Mucosa of stomach (tissue), 1 donor: ENCODE measurements at regions not wholly inside any gene's neighbourhood (a gene's known extent, or its start where the extent isn't known, plus 50 kb on each side); places are given as distances from the start of the nearest gene placed in this dataset.

Experiments
- H3K27me3 ChIP-seq: one replicate; pipeline ENCODE4 v1.7.0; 2013; ENCODE audit warnings: mild to moderate bottlenecking, low read length; ENCODE audit not compliant: control insufficient read depth, insufficient read depth
- H3K36me3 ChIP-seq: one replicate; pipeline ENCODE4 v1.7.0; 2013; ENCODE audit warnings: low read length; ENCODE audit not compliant: control insufficient read depth, insufficient read depth
- H3K4me1 ChIP-seq: one replicate; pipeline ENCODE4 v1.7.0; 2013; ENCODE audit warnings: mild to moderate bottlenecking, low read length; ENCODE audit not compliant: control insufficient read depth, insufficient read depth
- H3K4me3 ChIP-seq: one replicate; pipeline ENCODE4 v1.7.0; 2013; ENCODE audit warnings: low read length
- H3K9ac ChIP-seq: one replicate; pipeline ENCODE4 v1.7.0; 2013; ENCODE audit warnings: mild to moderate bottlenecking, low read length, moderate library complexity
- H3K9me3 ChIP-seq: one replicate; pipeline ENCODE4 v1.7.0; 2013; ENCODE audit warnings: mild to moderate bottlenecking, low read length, moderate library complexity; ENCODE audit not compliant: control insufficient read depth
- donor health status: Pancreatic carcinoma.

GRCh38 chr4:180456928-180457327 is 1786.3 kb upstream of the TENM3 start:
- Histone ChIP-seq H3K9me3 (no peaks in the 10 kb centered on the region), H3K9ac (no peak overlapping the region), H3K27me3 (no peaks in the 10 kb centered on the region), H3K36me3 (no peaks in the 10 kb centered on the region), H3K4me3 (no peak overlapping the region), H3K4me1 (no peaks in the 10 kb centered on the region)

- no peaks in the 10 kb centered on the region for H3K27me3 ChIP-seq
- no peaks in the 10 kb centered on the region for H3K9me3 ChIP-seq
- no peaks in the 10 kb centered on the region for H3K36me3 ChIP-seq
- no peak overlapping the region for H3K4me3 ChIP-seq
- no peaks in the 10 kb centered on the region for H3K4me1 ChIP-seq
- H3K9ac ChIP-seq, result no peak overlapping the region
Measured at GRCh38 chr4:180462116-180462515, 1781.1 kb upstream of the TENM3 start.

GRCh38 chr4:180465364-180465763 is 1777.8 kb upstream of the TENM3 start:
- Histone ChIP-seq H3K9ac (no peak overlapping the region), H3K4me1 (no peaks in the 10 kb centered on the region), H3K27me3 (no peaks in the 10 kb centered on the region), H3K4me3 (no peak overlapping the region), H3K36me3 (no peaks in the 10 kb centered on the region), H3K9me3 (no peaks in the 10 kb centered on the region)

- Histone ChIP-seq H3K9me3 (no peaks in the 10 kb centered on the region), H3K4me1 (no peaks in the 10 kb centered on the region), H3K27me3 (no peaks in the 10 kb centered on the region), H3K36me3 (no peaks in the 10 kb centered on the region), H3K4me3 (no peak overlapping the region), H3K9ac (no peak overlapping the region)
Measured at GRCh38 chr4:180483036-180483435, 1760.2 kb upstream of the TENM3 start.

GRCh38 chr4:180485407-180485806 is 1757.8 kb upstream of the TENM3 start:
- Histone ChIP-seq H3K9ac (no peak overlapping the region), H3K36me3 (no peaks in the 10 kb centered on the region), H3K27me3 (no peaks in the 10 kb centered on the region), H3K4me1 (no peaks in the 10 kb centered on the region), H3K9me3 (no peaks in the 10 kb centered on the region), H3K4me3 (no peak overlapping the region)

- H3K4me1 ChIP-seq, result no peaks in the 10 kb centered on the region
- no peaks in the 10 kb centered on the region for H3K27me3 ChIP-seq
- no peak overlapping the region for H3K9ac ChIP-seq
- no peaks in the 10 kb centered on the region for H3K9me3 ChIP-seq
- no peaks in the 10 kb centered on the region for H3K36me3 ChIP-seq
- no peak overlapping the region for H3K4me3 ChIP-seq
Measured at GRCh38 chr4:180486342-180486741, 1756.9 kb upstream of the TENM3 start.

GRCh38 chr4:180489787-180490186 is 1753.4 kb upstream of the TENM3 start:
- Histone ChIP-seq H3K36me3 (no peaks in the 10 kb centered on the region), H3K27me3 (no peaks in the 10 kb centered on the region)

GRCh38 chr4:180491210-180491609 is 1752.0 kb upstream of the TENM3 start:
- no peaks in the 10 kb centered on the region for H3K9me3 ChIP-seq
- no peaks in the 10 kb centered on the region for H3K4me1 ChIP-seq
- no peaks in the 10 kb centered on the region for H3K27me3 ChIP-seq
- H3K4me3 ChIP-seq, result no peak overlapping the region
- no peaks in the 10 kb centered on the region for H3K36me3 ChIP-seq
- no peak overlapping the region for H3K9ac ChIP-seq

More at GRCh38 chr4:180489787-180490186, 1753.4 kb upstream of the TENM3 start:
- H3K4me3 ChIP-seq, result no peak overlapping the region
- H3K9ac ChIP-seq, result no peak overlapping the region
- no peaks in the 10 kb centered on the region for H3K9me3 ChIP-seq
- H3K4me1 ChIP-seq, result no peaks in the 10 kb centered on the region

GRCh38 chr4:180493299-180493698 is 1749.9 kb upstream of the TENM3 start:
- H3K9me3 ChIP-seq, result no peaks in the 10 kb centered on the region
- no peak overlapping the region for H3K9ac ChIP-seq
- no peaks in the 10 kb centered on the region for H3K27me3 ChIP-seq
- no peaks in the 10 kb centered on the region for H3K4me1 ChIP-seq
- H3K36me3 ChIP-seq, result no peaks in the 10 kb centered on the region
- no peak overlapping the region for H3K4me3 ChIP-seq

GRCh38 chr4:180500154-180500553 is 1743.0 kb upstream of the TENM3 start:
- Histone ChIP-seq H3K4me3 (no peak overlapping the region), H3K36me3 (no peaks in the 10 kb centered on the region), H3K27me3 (no peaks in the 10 kb centered on the region)

GRCh38 chr4:180512801-180513475 is 1730.3 kb upstream of the TENM3 start:
- Histone ChIP-seq H3K4me3 (no peak overlapping the region), H3K27me3 (no peaks in the 10 kb centered on the region), H3K4me1 (no peaks in the 10 kb centered on the region), H3K36me3 (no peaks in the 10 kb centered on the region), H3K9me3 (no peaks in the 10 kb centered on the region), H3K9ac (no peak overlapping the region)

More at GRCh38 chr4:180500154-180500553, 1743.0 kb upstream of the TENM3 start:
- Histone ChIP-seq H3K4me1 (no peaks in the 10 kb centered on the region), H3K9me3 (no peaks in the 10 kb centered on the region), H3K9ac (no peak overlapping the region)

- no peaks in the 10 kb centered on the region for H3K9me3 ChIP-seq
- H3K36me3 ChIP-seq, result no peaks in the 10 kb centered on the region
- H3K4me1 ChIP-seq, result no peaks in the 10 kb centered on the region
- no peaks in the 10 kb centered on the region for H3K27me3 ChIP-seq
- H3K9ac ChIP-seq, result no peak overlapping the region
- no peak overlapping the region for H3K4me3 ChIP-seq
Measured at GRCh38 chr4:180518906-180519305, 1724.3 kb upstream of the TENM3 start.

GRCh38 chr4:180521181-180521580 is 1722.0 kb upstream of the TENM3 start:
- H3K9me3 ChIP-seq, result no peaks in the 10 kb centered on the region
- H3K27me3 ChIP-seq, result no peaks in the 10 kb centered on the region
- H3K9ac ChIP-seq, result no peak overlapping the region
- H3K36me3 ChIP-seq, result no peaks in the 10 kb centered on the region
- H3K4me1 ChIP-seq, result no peaks in the 10 kb centered on the region
- H3K4me3 ChIP-seq, result no peak overlapping the region
